ENCODE measurements at regions not wholly inside any gene's neighbourhood (a gene's known extent, or its start where the extent isn't known, plus 50 kb on each side); places are given as distances from the start of the nearest gene placed in this dataset.

GRCh38 chr22:27533105-27533745 is 268.3 kb downstream of the MN1 start:
- Histone ChIP-seq H3K4me3 (replicated peaks; ENCODE audit: low read depth, low read length) (no peak overlapping the region), H3K36me3 (ENCODE audit: control insufficient read depth, insufficient read depth, low read length) (no peaks in the 10 kb centered on the region), H3K27me3 (replicated peaks; ENCODE audit: control insufficient read depth, insufficient read depth, low read length) (no peaks in the 10 kb centered on the region)
- no peak for DNase-seq (ENCODE audit: extremely low read depth, insufficient read length)
- TF ChIP-seq CTCF (IDR thresholded peaks at IDR 0.05; ENCODE audit: insufficient read depth, low read length, poor library complexity, severe bottlenecking): no peak

- H3K27me3 ChIP-seq (replicated peaks; ENCODE audit: control insufficient read depth, insufficient read depth, low read length): no peaks in the 10 kb centered on the region
- DNase-seq (ENCODE audit: extremely low read depth, insufficient read length): no peak
These were observed 266.8 kb downstream of the MN1 start for GRCh38 chr22:27534720-27535125.

GRCh38 chr22:27535452-27535851 is 266.1 kb downstream of the MN1 start:
- TF ChIP-seq CTCF (IDR thresholded peaks at IDR 0.05; ENCODE audit: insufficient read depth, low read length, poor library complexity, severe bottlenecking): no peak
- no peak overlapping the region for H3K4me3 ChIP-seq (replicated peaks; ENCODE audit: low read depth, low read length)
- no peaks in the 10 kb centered on the region for H3K36me3 ChIP-seq (ENCODE audit: control insufficient read depth, insufficient read depth, low read length)
- no peak for DNase-seq (ENCODE audit: extremely low read depth, insufficient read length)
- H3K27me3 ChIP-seq (replicated peaks; ENCODE audit: control insufficient read depth, insufficient read depth, low read length): no peaks in the 10 kb centered on the region

More at GRCh38 chr22:27534720-27535125, 266.8 kb downstream of the MN1 start:
- no peak overlapping the region for H3K4me3 ChIP-seq (replicated peaks; ENCODE audit: low read depth, low read length)
- H3K36me3 ChIP-seq (ENCODE audit: control insufficient read depth, insufficient read depth, low read length): no peaks in the 10 kb centered on the region
- TF ChIP-seq CTCF (IDR thresholded peaks at IDR 0.05; ENCODE audit: insufficient read depth, low read length, poor library complexity, severe bottlenecking): no peak

- no peaks in the 10 kb centered on the region for H3K36me3 ChIP-seq (ENCODE audit: control insufficient read depth, insufficient read depth, low read length)
- no peak overlapping the region for H3K4me3 ChIP-seq (replicated peaks; ENCODE audit: low read depth, low read length)
- DNase-seq (ENCODE audit: extremely low read depth, insufficient read length): no peak
- no peaks in the 10 kb centered on the region for H3K27me3 ChIP-seq (replicated peaks; ENCODE audit: control insufficient read depth, insufficient read depth, low read length)
- TF ChIP-seq CTCF (IDR thresholded peaks at IDR 0.05; ENCODE audit: insufficient read depth, low read length, poor library complexity, severe bottlenecking): no peak
These were observed 264.1 kb downstream of the MN1 start for GRCh38 chr22:27537501-27537900.

GRCh38 chr22:27538666-27539065 is 262.9 kb downstream of the MN1 start:
- H3K27me3 ChIP-seq (replicated peaks; ENCODE audit: control insufficient read depth, insufficient read depth, low read length): no peaks in the 10 kb centered on the region
- no peak for TF ChIP-seq CTCF (IDR thresholded peaks at IDR 0.05; ENCODE audit: insufficient read depth, low read length, poor library complexity, severe bottlenecking)
- no peak overlapping the region for H3K4me3 ChIP-seq (replicated peaks; ENCODE audit: low read depth, low read length)
- DNase-seq (ENCODE audit: extremely low read depth, insufficient read length): no peak
- H3K36me3 ChIP-seq (ENCODE audit: control insufficient read depth, insufficient read depth, low read length): no peaks in the 10 kb centered on the region

GRCh38 chr22:27540247-27540646 is 261.3 kb downstream of the MN1 start:
- H3K27me3 ChIP-seq (replicated peaks; ENCODE audit: control insufficient read depth, insufficient read depth, low read length): no peaks in the 10 kb centered on the region
- no peaks in the 10 kb centered on the region for H3K36me3 ChIP-seq (ENCODE audit: control insufficient read depth, insufficient read depth, low read length)
- H3K4me3 ChIP-seq (replicated peaks; ENCODE audit: low read depth, low read length): no peak overlapping the region
- TF ChIP-seq CTCF (IDR thresholded peaks at IDR 0.05; ENCODE audit: insufficient read depth, low read length, poor library complexity, severe bottlenecking): no peak
- DNase-seq (ENCODE audit: extremely low read depth, insufficient read length): no peak

Measured in GM06990 (cell line).